Mesenchymal stem cell (in vitro differentiated cells and primary cell): ENCODE measurements at regions not wholly inside any gene's neighbourhood (a gene's known extent, or its start where the extent isn't known, plus 50 kb on each side); places are given as distances from the start of the nearest gene placed in this dataset.
"Not testable (repeated sequence)": the region's sequence is repeated elsewhere in the genome, so short reads cannot be mapped to it uniquely, and the experiment has no call there.

Experiments
- DNase-seq: peaks from one replicate; pipeline ENCODE4 v3.0.0-alpha.2; 2013
- H2AFZ ChIP-seq: one replicate; pipeline ENCODE4 v1.6.1; 2013; ENCODE audit warnings: low read depth, mild to moderate bottlenecking, control low read depth, inconsistent platforms, low read length, moderate library complexity
- H2AK5ac ChIP-seq: 2 replicates; pipeline ENCODE4 v1.6.1; 2013; ENCODE audit warnings: low read length, moderate library complexity, mild to moderate bottlenecking, inconsistent platforms; ENCODE audit not compliant: severe bottlenecking
- H2BK120ac ChIP-seq: one replicate; pipeline ENCODE4 v1.6.1; 2013; ENCODE audit warnings: low read depth, mild to moderate bottlenecking, inconsistent platforms, low read length, moderate library complexity
- H2BK12ac ChIP-seq, 2 experiments: one replicate each; pipeline ENCODE4 v1.6.1; 2013; ENCODE audit warnings: inconsistent platforms in 2 of 2, low read length in 2 of 2, mild to moderate bottlenecking in 2 of 2, moderate library complexity in 2 of 2, control low read depth in 1 of 2
- H2BK15ac ChIP-seq: one replicate; pipeline ENCODE4 v1.6.1; 2013; ENCODE audit warnings: mild to moderate bottlenecking, low read depth, inconsistent platforms; ENCODE audit not compliant: poor library complexity, severe bottlenecking
- H2BK5ac ChIP-seq: 2 replicates; pipeline ENCODE4 v1.6.1; 2013; ENCODE audit warnings: low read depth, mild to moderate bottlenecking, low read length, control low read depth, inconsistent platforms; ENCODE audit not compliant: poor library complexity, severe bottlenecking
- H3K14ac ChIP-seq, 2 experiments: one replicate each; pipeline ENCODE4 v1.6.1; 2013; ENCODE audit warnings: inconsistent platforms in 2 of 2, low read length in 2 of 2, control low read depth in 1 of 2, mild to moderate bottlenecking in 1 of 2, moderate library complexity in 1 of 2
- H3K18ac ChIP-seq, 2 experiments: one replicate each; pipeline ENCODE4 v1.6.1; 2013; ENCODE audit warnings: inconsistent platforms in 2 of 2, low read length in 2 of 2, control low read depth in 1 of 2, low read depth in 1 of 2, mild to moderate bottlenecking in 1 of 2
- H3K23ac ChIP-seq, 2 experiments: one replicate each; pipeline ENCODE4 v1.6.1; 2013; ENCODE audit warnings: inconsistent platforms in 2 of 2, low read length in 2 of 2, mild to moderate bottlenecking in 2 of 2, moderate library complexity in 2 of 2, control low read depth in 1 of 2
- H3K27ac ChIP-seq: 2 replicates; pipeline ENCODE4 v1.5.1; 2013; ENCODE audit warnings: mild to moderate bottlenecking, moderate library complexity, low read length, control low read depth, inconsistent platforms; ENCODE audit not compliant: poor library complexity, severe bottlenecking
- H3K27me3 ChIP-seq, 2 experiments: 2 replicates each; pipeline versions ENCODE4 v1.6.1 to v1.7.0; 2013; ENCODE audit warnings: low read length in 2 of 2, mild to moderate bottlenecking in 2 of 2, moderate library complexity in 2 of 2, control low read depth in 1 of 2, inconsistent platforms in 1 of 2; ENCODE audit not compliant: control insufficient read depth in 1 of 2, insufficient read depth in 1 of 2
- H3K36me3 ChIP-seq, 2 experiments: 2 replicates each; pipeline versions ENCODE4 v1.6.1 to v1.7.0; 2013; ENCODE audit warnings: low read length in 2 of 2, control low read depth in 1 of 2, inconsistent platforms in 1 of 2, low read depth in 1 of 2, mild to moderate bottlenecking in 1 of 2; ENCODE audit not compliant: insufficient read depth in 2 of 2, control insufficient read depth in 1 of 2
- H3K4ac ChIP-seq, 2 experiments: one replicate each; pipeline ENCODE4 v1.6.1; 2013; ENCODE audit warnings: inconsistent platforms in 2 of 2, low read length in 2 of 2, mild to moderate bottlenecking in 2 of 2, moderate library complexity in 2 of 2, control low read depth in 1 of 2, low read depth in 1 of 2
- H3K4me1 ChIP-seq: 2 replicates; pipeline ENCODE4 v1.6.1; 2013; ENCODE audit warnings: low read depth, low read length, control low read depth; ENCODE audit not compliant: control insufficient read depth, insufficient read depth
- H3K4me2 ChIP-seq: 2 replicates; pipeline ENCODE4 v1.6.1; 2013; ENCODE audit warnings: low read length, mild to moderate bottlenecking, inconsistent platforms; ENCODE audit not compliant: poor library complexity, severe bottlenecking
- H3K4me3 ChIP-seq, 2 experiments: 2 replicates each; pipeline versions ENCODE4 v1.5.1 to v1.7.0; 2013; ENCODE audit warnings: low read length in 2 of 2, mild to moderate bottlenecking in 2 of 2, control low read depth in 1 of 2, low read depth in 1 of 2; ENCODE audit not compliant: insufficient read depth in 1 of 2
- H3K79me1 ChIP-seq: replicated peaks from 2 replicates; pipeline ENCODE4 v1.6.1; 2013; ENCODE audit warnings: mild to moderate bottlenecking, control low read depth, low read length, inconsistent platforms; ENCODE audit not compliant: poor library complexity, severe bottlenecking
- H3K9ac ChIP-seq: 2 replicates; pipeline ENCODE4 v1.7.0; 2013; ENCODE audit warnings: mild to moderate bottlenecking, low read length, moderate library complexity
- H3K9me3 ChIP-seq: 2 replicates; pipeline ENCODE4 v1.7.0; 2013; ENCODE audit warnings: mild to moderate bottlenecking, low read length; ENCODE audit not compliant: control insufficient read depth
- H4K8ac ChIP-seq: one replicate; pipeline ENCODE4 v1.6.1; 2013; ENCODE audit warnings: inconsistent platforms, mild to moderate bottlenecking, low read length, moderate library complexity
- H4K91ac ChIP-seq: one replicate; pipeline ENCODE4 v1.6.1; 2013; ENCODE audit warnings: mild to moderate bottlenecking, low read length, inconsistent platforms
- WGBS: methylation state at CpG from one replicate; pipeline ENCODE4 v1.1.7; 2013; ENCODE audit warnings: mixed read lengths; 5-methylcytosine and 5-hydroxymethylcytosine counted together

DNA sequence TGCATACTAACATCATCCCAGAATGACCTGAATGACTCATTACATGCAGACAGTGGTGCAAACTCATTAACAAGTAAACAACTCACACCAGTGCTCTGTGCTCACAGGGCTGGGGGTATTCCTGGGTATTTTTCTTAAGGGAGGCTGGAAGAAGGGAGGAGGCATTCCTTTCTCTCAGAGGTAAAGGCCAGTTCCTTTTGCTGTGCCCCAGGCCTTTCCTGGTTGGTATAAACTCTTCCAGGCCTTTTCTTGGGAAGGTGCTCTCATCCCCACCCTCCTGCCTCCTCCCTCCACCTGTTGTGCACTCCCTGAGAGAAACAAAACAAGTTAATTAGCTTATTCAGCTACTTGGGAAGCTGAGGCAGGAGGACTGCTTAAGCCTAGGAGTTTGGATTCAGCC, 4779.2 kb upstream of the OR11H1 start:
- H2BK15ac ChIP-seq, H3K4ac ChIP-seq: not testable (repeated sequence)

DNA sequence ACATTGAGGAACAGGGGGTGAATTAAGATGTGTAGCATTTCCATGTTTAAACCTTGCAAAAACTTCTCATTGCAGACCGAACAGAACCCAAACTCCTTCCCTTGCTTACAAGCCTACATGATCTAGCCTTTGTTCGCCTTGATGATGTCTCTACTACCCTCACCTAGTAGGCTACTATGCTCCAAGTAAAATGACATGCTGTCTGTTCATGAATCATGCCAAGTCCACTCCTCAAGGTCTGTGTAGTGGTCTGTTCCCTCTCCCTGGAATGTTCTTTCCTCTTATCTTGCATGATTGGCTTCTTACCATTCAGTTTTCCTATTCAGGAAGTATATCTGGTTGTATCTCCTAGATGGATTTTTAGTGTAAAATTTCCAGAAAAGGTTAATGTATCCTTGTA, 4778.6 kb upstream of the OR11H1 start:
- H3K9me3 ChIP-seq, result peaks cover 29% of the 10 kb centered on the region
- not testable (repeated sequence) for H3K14ac ChIP-seq, H2AK5ac ChIP-seq, H2BK12ac ChIP-seq, H3K36me3 ChIP-seq, H3K4me2 ChIP-seq, H4K91ac ChIP-seq, H3K18ac ChIP-seq, H2BK15ac ChIP-seq, DNase-seq, H2BK5ac ChIP-seq, H2AFZ ChIP-seq, H3K9ac ChIP-seq, H3K4ac ChIP-seq, H3K23ac ChIP-seq, H3K27ac ChIP-seq, H3K79me1 ChIP-seq, H4K8ac ChIP-seq, H2BK120ac ChIP-seq, H3K4me1 ChIP-seq, H3K27me3 ChIP-seq, H3K4me3 ChIP-seq
- 31% methylated on average over 2 of the region's 2 CpGs for whole genome bisulfite sequencing

More for the DNA sequence above, 4779.2 kb upstream of the OR11H1 start:
- not testable (repeated sequence) for H2AFZ ChIP-seq, H4K8ac ChIP-seq, H3K18ac ChIP-seq, H3K27ac ChIP-seq, H4K91ac ChIP-seq, H3K79me1 ChIP-seq, H2BK120ac ChIP-seq, H2BK12ac ChIP-seq, H3K4me3 ChIP-seq, H3K23ac ChIP-seq, H2BK5ac ChIP-seq, H3K4me2 ChIP-seq, H3K9ac ChIP-seq, H3K4me1 ChIP-seq, H3K27me3 ChIP-seq, H3K14ac ChIP-seq, DNase-seq, H3K36me3 ChIP-seq, H2AK5ac ChIP-seq
- peaks cover 24% of the 10 kb centered on the region for H3K9me3 ChIP-seq

DNA sequence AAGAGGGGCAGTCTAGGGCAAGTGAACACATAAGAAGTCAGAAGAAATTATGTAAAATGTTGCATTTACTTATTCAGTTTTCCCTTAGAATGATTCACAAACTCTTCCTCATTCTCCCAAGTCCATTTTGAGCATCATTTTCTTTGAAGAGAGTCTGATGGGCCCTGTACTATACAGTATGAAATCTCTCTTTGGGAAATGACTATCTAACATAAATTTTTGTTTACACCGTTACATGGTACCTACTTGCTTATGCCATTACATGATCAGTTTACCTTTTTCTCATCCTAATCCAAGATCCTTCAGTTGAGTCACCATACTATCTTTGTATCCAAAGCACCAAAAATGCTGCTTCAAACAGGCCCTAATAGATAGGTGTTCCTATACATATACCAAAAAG, 4774.4 kb upstream of the OR11H1 start:
- not testable (repeated sequence) for H3K79me1 ChIP-seq, H2BK120ac ChIP-seq, H3K36me3 ChIP-seq, H3K4me1 ChIP-seq, DNase-seq, H3K9ac ChIP-seq, H3K4ac ChIP-seq, H3K23ac ChIP-seq, H2BK5ac ChIP-seq, H3K27me3 ChIP-seq, H3K14ac ChIP-seq, H4K91ac ChIP-seq, H4K8ac ChIP-seq, H3K4me2 ChIP-seq, H2AFZ ChIP-seq, H3K27ac ChIP-seq, H3K18ac ChIP-seq, H2BK12ac ChIP-seq, H3K4me3 ChIP-seq, H2AK5ac ChIP-seq, H2BK15ac ChIP-seq
- WGBS, result 38% methylated on average over 1 of the region's 1 CpG
- peaks cover 43% of the 10 kb centered on the region for H3K9me3 ChIP-seq

DNA sequence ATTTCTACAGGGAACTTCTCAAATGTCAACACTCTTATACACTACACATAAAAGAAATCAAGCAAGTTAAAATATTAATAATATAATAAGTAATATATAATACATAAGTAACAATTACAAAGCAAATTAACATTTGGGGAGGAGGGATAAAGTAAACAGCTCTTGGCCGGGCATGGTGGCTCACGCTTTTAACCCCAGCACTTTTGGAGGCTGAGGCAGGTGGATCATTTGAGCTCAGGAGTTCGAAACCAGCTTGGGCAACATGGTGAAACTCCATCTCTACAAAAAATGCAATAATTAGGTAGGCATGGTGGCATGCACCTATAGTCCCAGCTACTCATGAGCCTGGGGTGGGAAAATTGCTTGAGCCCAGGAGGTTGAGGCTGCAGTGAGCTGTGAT, 4772.6 kb upstream of the OR11H1 start:
- H3K27me3 ChIP-seq, H2BK15ac ChIP-seq, H2AFZ ChIP-seq, H3K79me1 ChIP-seq, H3K18ac ChIP-seq, DNase-seq, H3K4me3 ChIP-seq, H3K14ac ChIP-seq, H3K4me2 ChIP-seq, H3K23ac ChIP-seq, H2AK5ac ChIP-seq, H2BK5ac ChIP-seq, H3K27ac ChIP-seq, H2BK12ac ChIP-seq, H3K4ac ChIP-seq, H3K9ac ChIP-seq, H4K8ac ChIP-seq, H2BK120ac ChIP-seq, H4K91ac ChIP-seq, H3K36me3 ChIP-seq, H3K4me1 ChIP-seq: not testable (repeated sequence)
- 41% methylated on average over 3 of the region's 3 CpGs for WGBS
- H3K9me3 ChIP-seq, result peaks cover 38% of the 10 kb centered on the region
